Trophoblast cell (in vitro differentiated cells and primary cell): ENCODE measurements at regions not wholly inside any gene's neighbourhood (a gene's known extent, or its start where the extent isn't known, plus 50 kb on each side); places are given as distances from the start of the nearest gene placed in this dataset.
A peak's percentile ranks its signal among the peaks of the same experiment; 100 is the strongest.

ENCODE experiments used
- DNase-seq, 2 donors: peaks; one replicate each; pipeline ENCODE4 v3.0.0-alpha.2; 2016
- H2AFZ ChIP-seq: 2 replicates; pipeline ENCODE4 v1.6.1; 2013; ENCODE audit warnings: low read length, moderate library complexity, mild to moderate bottlenecking; ENCODE audit not compliant: insufficient read depth, poor library complexity
- H2AK5ac ChIP-seq: 2 replicates; pipeline ENCODE4 v1.6.1; 2013; ENCODE audit warnings: mild to moderate bottlenecking, low read length
- H2BK120ac ChIP-seq: 2 replicates; pipeline ENCODE4 v1.6.1; 2013; ENCODE audit warnings: low read length, mild to moderate bottlenecking, moderate library complexity; ENCODE audit not compliant: insufficient read depth, poor library complexity
- H2BK12ac ChIP-seq: 2 replicates; pipeline ENCODE4 v1.6.1; 2013; ENCODE audit warnings: mild to moderate bottlenecking, low read length, moderate library complexity
- H2BK5ac ChIP-seq: 2 replicates; pipeline ENCODE4 v1.6.1; 2013; ENCODE audit warnings: low read length, low read depth, moderate library complexity, mild to moderate bottlenecking; ENCODE audit not compliant: poor library complexity
- H3K14ac ChIP-seq: 2 replicates; pipeline ENCODE4 v1.6.1; 2013; ENCODE audit warnings: mild to moderate bottlenecking, low read length
- H3K18ac ChIP-seq: 2 replicates; pipeline ENCODE4 v1.6.1; 2013; ENCODE audit warnings: mild to moderate bottlenecking, low read length
- H3K23ac ChIP-seq: 2 replicates; pipeline ENCODE4 v1.6.1; 2013; ENCODE audit warnings: low read length
- H3K27ac ChIP-seq: 2 replicates; pipeline ENCODE4 v1.5.1; 2013; ENCODE audit warnings: low read depth, mild to moderate bottlenecking, inconsistent platforms, low read length, moderate library complexity
- H3K27me3 ChIP-seq: 2 replicates; pipeline ENCODE4 v1.6.1; 2013; ENCODE audit warnings: inconsistent platforms, mild to moderate bottlenecking, low read length, moderate library complexity; ENCODE audit not compliant: insufficient read depth
- H3K36me3 ChIP-seq, 2 experiments: 1 replicate in 1 of 2; 2 replicates in 1 of 2; pipeline ENCODE4 v1.6.1; 2013; ENCODE audit warnings: low read length in 2 of 2, mild to moderate bottlenecking in 2 of 2, moderate library complexity in 1 of 2; ENCODE audit not compliant: insufficient read depth in 2 of 2, control insufficient read depth in 1 of 2
- H3K4ac ChIP-seq: 2 replicates; pipeline ENCODE4 v1.6.1; 2013; ENCODE audit warnings: low read depth, mild to moderate bottlenecking, low read length, moderate library complexity
- H3K4me1 ChIP-seq, 2 experiments: 1 replicate in 1 of 2; 2 replicates in 1 of 2; pipeline ENCODE4 v1.6.1; 2013; ENCODE audit warnings: low read length in 2 of 2, mild to moderate bottlenecking in 2 of 2, moderate library complexity in 1 of 2; ENCODE audit not compliant: insufficient read depth in 2 of 2, control insufficient read depth in 1 of 2
- H3K4me2 ChIP-seq: 2 replicates; pipeline ENCODE4 v1.6.1; 2013; ENCODE audit warnings: inconsistent platforms, mild to moderate bottlenecking, low read length, moderate library complexity
- H3K4me3 ChIP-seq: 2 replicates; pipeline ENCODE4 v1.5.1; 2013; ENCODE audit warnings: mild to moderate bottlenecking, low read depth, low read length, inconsistent platforms
- H3K79me1 ChIP-seq: one replicate; pipeline ENCODE4 v1.6.1; 2013; ENCODE audit warnings: low read length
- H3K79me2 ChIP-seq: 2 replicates; pipeline ENCODE4 v1.6.1; 2013; ENCODE audit warnings: low read length, mild to moderate bottlenecking; ENCODE audit not compliant: control insufficient read depth, insufficient read depth, poor library complexity
- H3K9ac ChIP-seq: 2 replicates; pipeline ENCODE4 v1.6.1; 2013; ENCODE audit warnings: mild to moderate bottlenecking, low read length
- H3K9me3 ChIP-seq: 2 replicates; pipeline ENCODE4 v1.6.1; 2013; ENCODE audit warnings: low read depth, mild to moderate bottlenecking, control low read depth, inconsistent platforms, low read length; ENCODE audit not compliant: insufficient read depth
- H4K12ac ChIP-seq: 2 replicates; pipeline ENCODE4 v1.6.1; 2013; ENCODE audit warnings: low read depth, mild to moderate bottlenecking, low read length, moderate library complexity
- H4K8ac ChIP-seq: 2 replicates; pipeline ENCODE4 v1.6.1; 2013; ENCODE audit warnings: low read depth, mild to moderate bottlenecking, low read length, moderate library complexity
- H4K91ac ChIP-seq: one replicate; pipeline ENCODE4 v1.6.1; 2013; ENCODE audit warnings: low read depth, mild to moderate bottlenecking, low read length, moderate library complexity
- WGBS: extraction: QIAGEN DNeasy Blood & Tissue Kit; methylation state at CpG from one replicate; pipeline ENCODE4 v1.1.7; 2013; ENCODE audit warnings: missing lambda C conversion rate; ENCODE audit not compliant: insufficient read length, insufficient coverage; ENCODE audit errors: extremely low coverage; 5-methylcytosine and 5-hydroxymethylcytosine counted together

- no peak overlapping the region for H2BK120ac ChIP-seq
- H3K18ac ChIP-seq, result no peak overlapping the region
- H4K8ac ChIP-seq, result no peak overlapping the region
- H3K4ac ChIP-seq, result no peak overlapping the region
- no peaks in the 10 kb centered on the region for H3K4me1 ChIP-seq
- H3K9me3 ChIP-seq, result no peaks in the 10 kb centered on the region
- H2AK5ac ChIP-seq, result no peak overlapping the region
- H3K9ac ChIP-seq, result no peak overlapping the region
- no peak overlapping the region for H2BK5ac ChIP-seq
- no peak overlapping the region for H4K91ac ChIP-seq
- H3K23ac ChIP-seq, result no peak overlapping the region
- no peak overlapping the region for H3K4me3 ChIP-seq
- no peaks in the 10 kb centered on the region for H3K36me3 ChIP-seq
- DNase-seq, result no peak
- no peak overlapping the region for H2BK12ac ChIP-seq
- no peak overlapping the region for H4K12ac ChIP-seq
- no peaks in the 10 kb centered on the region for H3K27me3 ChIP-seq
- H3K4me2 ChIP-seq, result no peak overlapping the region
- WGBS, result no CpG with 5 or more reads among the region's 5 CpGs
- no peaks in the 10 kb centered on the region for H3K79me2 ChIP-seq
- no peak overlapping the region for H3K27ac ChIP-seq
- H3K79me1 ChIP-seq, result no peaks in the 10 kb centered on the region
- H3K14ac ChIP-seq, result no peak overlapping the region
- H2AFZ ChIP-seq, result no peak overlapping the region
Measured at GRCh38 chr2:103387888-103388287, 626.1 kb downstream of the TMEM182 start.

- Histone ChIP-seq H2AK5ac (no peak overlapping the region), H3K18ac (no peak overlapping the region), H3K79me1 (no peaks in the 10 kb centered on the region), H4K12ac (no peak overlapping the region), H2BK5ac (no peak overlapping the region), H4K8ac (no peak overlapping the region), H4K91ac (no peak overlapping the region), H3K9me3 (no peaks in the 10 kb centered on the region), H2AFZ (no peak overlapping the region), H2BK120ac (no peak overlapping the region), H3K4ac (no peak overlapping the region), H3K4me1 (no peaks in the 10 kb centered on the region), H2BK12ac (no peak overlapping the region), H3K23ac (no peak overlapping the region), H3K36me3 (no peaks in the 10 kb centered on the region), H3K14ac (no peak overlapping the region), H3K79me2 (no peaks in the 10 kb centered on the region), H3K27ac (no peak overlapping the region), H3K27me3 (no peaks in the 10 kb centered on the region), H3K4me3 (no peak overlapping the region), H3K4me2 (no peak overlapping the region), H3K9ac (no peak overlapping the region)
- DNase-seq, result no peak
- no CpG with 5 or more reads among the region's 1 CpG for WGBS
Measured at GRCh38 chr2:103396152-103396551, 634.3 kb downstream of the TMEM182 start.

GRCh38 chr2:103401621-103402020 is 639.8 kb downstream of the TMEM182 start:
- no peak overlapping the region for H3K18ac ChIP-seq
- H3K36me3 ChIP-seq, result no peaks in the 10 kb centered on the region
- no peak overlapping the region for H2BK120ac ChIP-seq
- no peaks in the 10 kb centered on the region for H3K27me3 ChIP-seq
- no peaks in the 10 kb centered on the region for H3K9me3 ChIP-seq
- no peak overlapping the region for H3K4me3 ChIP-seq
- H4K91ac ChIP-seq, result no peak overlapping the region
- WGBS, result no CpG with 5 or more reads among the region's 4 CpGs
- no peak overlapping the region for H3K27ac ChIP-seq
- peaks cover 0 to 2% of the 10 kb centered on the region in 2 experiments for H3K4me1 ChIP-seq
- no peak overlapping the region for H4K8ac ChIP-seq
- H3K4me2 ChIP-seq, result no peak overlapping the region
- H2AFZ ChIP-seq, result no peak overlapping the region
- H3K79me1 ChIP-seq, result no peaks in the 10 kb centered on the region
- no peak overlapping the region for H2AK5ac ChIP-seq
- no peak overlapping the region for H3K4ac ChIP-seq
- H4K12ac ChIP-seq, result no peak overlapping the region
- H3K14ac ChIP-seq, result no peak overlapping the region
- H3K23ac ChIP-seq, result no peak overlapping the region
- DNase-seq, result peak in 1 of 2 donors; percentile 24
- H3K79me2 ChIP-seq, result no peaks in the 10 kb centered on the region
- H2BK5ac ChIP-seq, result no peak overlapping the region
- H3K9ac ChIP-seq, result no peak overlapping the region
- no peak overlapping the region for H2BK12ac ChIP-seq

- H2BK5ac ChIP-seq, result no peak overlapping the region
- no peak overlapping the region for H3K27ac ChIP-seq
- no peak overlapping the region for H2BK120ac ChIP-seq
- no peak overlapping the region for H3K4ac ChIP-seq
- no peak overlapping the region for H3K9ac ChIP-seq
- no peak overlapping the region for H3K18ac ChIP-seq
- no peaks in the 10 kb centered on the region for H3K27me3 ChIP-seq
- H3K4me3 ChIP-seq, result no peak overlapping the region
- no peak overlapping the region for H3K23ac ChIP-seq
- no peak overlapping the region for H3K14ac ChIP-seq
- no peak overlapping the region for H4K8ac ChIP-seq
- no peaks in the 10 kb centered on the region for H3K36me3 ChIP-seq
- no peak for DNase-seq
- no peaks in the 10 kb centered on the region for H3K79me2 ChIP-seq
- no peak overlapping the region for H2AFZ ChIP-seq
- H3K9me3 ChIP-seq, result no peaks in the 10 kb centered on the region
- H3K4me2 ChIP-seq, result no peak overlapping the region
- WGBS, result no CpG with 5 or more reads among the region's 3 CpGs
- no peak overlapping the region for H4K91ac ChIP-seq
- no peak overlapping the region for H2BK12ac ChIP-seq
- no peaks in the 10 kb centered on the region for H3K79me1 ChIP-seq
- H4K12ac ChIP-seq, result no peak overlapping the region
- peaks cover 0 to 2% of the 10 kb centered on the region in 2 experiments for H3K4me1 ChIP-seq
- no peak overlapping the region for H2AK5ac ChIP-seq
Measured at GRCh38 chr2:103402336-103402735, 640.5 kb downstream of the TMEM182 start.
